Stomach (tissue), 4 donors: ENCODE measurements at regions not wholly inside any gene's neighbourhood (a gene's known extent, or its start where the extent isn't known, plus 50 kb on each side); places are given as distances from the start of the nearest gene placed in this dataset.

Experiments
- CTCF ChIP-seq, 7 experiments: fragments of 450-650 bp in 4 of 7; fragments of 200-600 bp in 3 of 7; sonication (generic) in 3 of 7; IDR thresholded peaks; one replicate each; pipeline ENCODE4 v1.5.1; 2016 to 2019; ENCODE audit warnings: antibody characterized with exemption in 7 of 7, control low read depth in 2 of 7, mild to moderate bottlenecking in 1 of 7
- EP300 ChIP-seq: sonication (generic); formaldehyde crosslinking; IDR thresholded peaks from one replicate; pipeline ENCODE4 v1.6.1; 2017; ENCODE audit warnings: antibody characterized with exemption
- POLR2A ChIP-seq, 4 donors: fragments of 450-650 bp; IDR thresholded peaks; one replicate each; pipeline ENCODE4 v1.6.1; 2016; ENCODE audit warnings: antibody characterized with exemption in 4 of 4, control low read depth in 2 of 4, mild to moderate bottlenecking in 1 of 4, moderate library complexity in 1 of 4
- POLR2AphosphoS5 ChIP-seq, 3 donors: sonication (generic); formaldehyde crosslinking; IDR thresholded peaks; one replicate each; pipeline ENCODE4 v1.6.1; 2016; ENCODE audit warnings: antibody characterized with exemption in 3 of 3

GRCh38 chr18:72194072-72194471 is 350.1 kb downstream of the CBLN2 start:
- no peak for TF ChIP-seq CTCF (IDR thresholded peaks at IDR 0.05)
- TF ChIP-seq POLR2A (IDR thresholded peaks at IDR 0.05): no peak
- TF ChIP-seq POLR2AphosphoS5 (IDR thresholded peaks at IDR 0.05): no peak
- no peak for TF ChIP-seq EP300
